ENCODE measurements at regions not wholly inside any gene's neighbourhood (a gene's known extent, or its start where the extent isn't known, plus 50 kb on each side); places are given as distances from the start of the nearest gene placed in this dataset.

DNA sequence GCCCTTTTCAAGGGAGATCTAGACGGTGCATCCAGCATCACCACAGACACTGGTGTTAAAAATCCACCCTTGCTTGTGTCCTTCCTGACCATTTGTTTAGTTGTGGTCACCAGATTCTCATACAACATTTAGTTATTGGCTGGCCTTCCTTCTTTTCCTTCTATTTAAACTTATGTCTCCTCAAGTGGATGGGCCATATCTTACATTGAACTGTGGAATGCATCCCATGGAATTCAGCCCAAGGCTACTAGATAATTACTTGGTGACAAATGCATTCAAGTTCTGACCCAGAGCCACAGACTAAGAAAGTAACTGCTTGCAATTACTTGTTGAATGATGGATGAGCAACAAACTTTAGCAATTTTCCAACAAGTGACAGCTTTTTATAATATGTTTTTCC, 198.9 kb upstream of the SSTR4 start:
- Histone ChIP-seq H3K9me3 (replicated peaks in 1 of 3) (no peaks in the 10 kb centered on the region), H3K4me1 (replicated peaks in 1 of 2) (peaks cover 19 to 21% of the 10 kb centered on the region in 2 donors), H3K4me3 (no peak overlapping the region), H3K27ac (peak overlapping the region in 2 of 5 donors; percentile 38 to 39), H3K36me3 (replicated peaks in 1 of 2) (no peaks in the 10 kb centered on the region), H3K27me3 (no peaks in the 10 kb centered on the region)
- DNase-seq = peak in 1 of 7 donors; percentile 25
- TF ChIP-seq POLR2A (IDR thresholded peaks at IDR 0.05) = no peak
- TF ChIP-seq, protein P1, sequence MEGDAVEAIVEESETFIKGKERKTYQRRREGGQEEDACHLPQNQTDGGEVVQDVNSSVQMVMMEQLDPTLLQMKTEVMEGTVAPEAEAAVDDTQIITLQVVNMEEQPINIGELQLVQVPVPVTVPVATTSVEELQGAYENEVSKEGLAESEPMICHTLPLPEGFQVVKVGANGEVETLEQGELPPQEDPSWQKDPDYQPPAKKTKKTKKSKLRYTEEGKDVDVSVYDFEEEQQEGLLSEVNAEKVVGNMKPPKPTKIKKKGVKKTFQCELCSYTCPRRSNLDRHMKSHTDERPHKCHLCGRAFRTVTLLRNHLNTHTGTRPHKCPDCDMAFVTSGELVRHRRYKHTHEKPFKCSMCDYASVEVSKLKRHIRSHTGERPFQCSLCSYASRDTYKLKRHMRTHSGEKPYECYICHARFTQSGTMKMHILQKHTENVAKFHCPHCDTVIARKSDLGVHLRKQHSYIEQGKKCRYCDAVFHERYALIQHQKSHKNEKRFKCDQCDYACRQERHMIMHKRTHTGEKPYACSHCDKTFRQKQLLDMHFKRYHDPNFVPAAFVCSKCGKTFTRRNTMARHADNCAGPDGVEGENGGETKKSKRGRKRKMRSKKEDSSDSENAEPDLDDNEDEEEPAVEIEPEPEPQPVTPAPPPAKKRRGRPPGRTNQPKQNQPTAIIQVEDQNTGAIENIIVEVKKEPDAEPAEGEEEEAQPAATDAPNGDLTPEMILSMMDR (IDR thresholded peaks at IDR 0.05) = no peak
- intact Hi-C loops (cut with DNase I) = no loop called here
- WGBS, 4 donors = 46 to 63% (median 59%) methylated on average over 1 of the region's 1 CpG

DNA sequence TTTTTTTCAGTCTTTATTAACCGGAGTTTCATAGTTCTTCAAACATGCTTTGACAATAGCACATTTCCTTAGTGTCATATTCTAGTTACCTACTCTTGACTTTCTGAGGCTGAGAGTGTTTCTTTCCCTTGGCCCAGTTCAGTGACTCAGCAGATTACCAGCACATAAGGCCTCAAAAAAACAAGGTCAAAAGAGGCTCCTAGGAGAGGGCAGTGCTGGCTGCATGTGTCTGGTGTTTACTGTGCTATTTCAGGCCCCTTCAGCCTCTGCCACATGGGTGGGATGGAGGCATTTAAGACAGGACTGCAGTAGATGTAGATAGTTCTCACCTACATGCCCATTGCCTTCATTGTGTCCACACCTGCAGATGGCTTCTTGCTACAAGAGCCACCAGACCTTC, 198.2 kb upstream of the SSTR4 start:
- intact Hi-C loops (cut with DNase I) = no loop called here
- Histone ChIP-seq H3K27ac (peak overlapping the region in 2 of 5 donors; percentile 13 to 38), H3K4me3 (no peak overlapping the region), H3K36me3 (replicated peaks in 1 of 2) (no peaks in the 10 kb centered on the region), H3K9me3 (replicated peaks in 1 of 3) (no peaks in the 10 kb centered on the region), H3K4me1 (replicated peaks in 1 of 2) (peaks cover 19 to 21% of the 10 kb centered on the region in 2 donors), H3K27me3 (no peaks in the 10 kb centered on the region)
- DNase-seq = peak in 5 of 7 donors; percentile 18 to 39 (median 29)
- 65 to 78% (median 72%) methylated on average over 1 of the region's 1 CpG for WGBS, 4 donors
- TF ChIP-seq POLR2A (IDR thresholded peaks at IDR 0.05) = no peak
- TF ChIP-seq, protein P1 (IDR thresholded peaks at IDR 0.05) = no peak

DNA sequence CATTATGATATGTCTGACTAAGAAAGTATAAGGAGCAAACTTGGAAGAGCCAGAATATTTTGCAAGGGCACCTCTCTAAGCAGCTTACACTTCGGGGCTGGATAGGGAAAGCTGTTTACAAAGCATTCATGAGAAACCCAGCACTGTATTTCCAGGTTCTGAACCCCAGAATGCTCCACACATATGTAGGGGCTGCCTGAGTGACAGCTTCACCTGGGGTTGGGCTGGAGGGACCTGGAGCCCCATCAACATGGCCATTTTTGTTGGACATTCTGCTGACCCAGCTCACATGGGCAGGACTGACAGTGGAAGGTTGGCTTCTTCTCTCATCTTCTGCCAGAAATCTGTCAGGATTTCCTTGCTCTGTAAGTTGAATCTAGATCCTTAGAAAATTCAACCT, 197.1 kb upstream of the SSTR4 start:
- Histone ChIP-seq H3K27ac (no peak overlapping the region), H3K36me3 (replicated peaks in 1 of 2) (no peaks in the 10 kb centered on the region), H3K9me3 (replicated peaks in 1 of 3) (no peaks in the 10 kb centered on the region), H3K4me3 (no peak overlapping the region), H3K27me3 (no peaks in the 10 kb centered on the region), H3K4me1 (replicated peaks in 1 of 2) (peaks cover 19 to 21% of the 10 kb centered on the region in 2 donors)
- intact Hi-C loops (cut with DNase I) = no loop called here
- TF ChIP-seq, protein P1 (IDR thresholded peaks at IDR 0.05) = no peak
- TF ChIP-seq POLR2A (IDR thresholded peaks at IDR 0.05) = no peak
- 83 to 100% (median 89%) methylated on average over 1 of the region's 1 CpG for WGBS, 4 donors
- DNase-seq = no peak

DNA sequence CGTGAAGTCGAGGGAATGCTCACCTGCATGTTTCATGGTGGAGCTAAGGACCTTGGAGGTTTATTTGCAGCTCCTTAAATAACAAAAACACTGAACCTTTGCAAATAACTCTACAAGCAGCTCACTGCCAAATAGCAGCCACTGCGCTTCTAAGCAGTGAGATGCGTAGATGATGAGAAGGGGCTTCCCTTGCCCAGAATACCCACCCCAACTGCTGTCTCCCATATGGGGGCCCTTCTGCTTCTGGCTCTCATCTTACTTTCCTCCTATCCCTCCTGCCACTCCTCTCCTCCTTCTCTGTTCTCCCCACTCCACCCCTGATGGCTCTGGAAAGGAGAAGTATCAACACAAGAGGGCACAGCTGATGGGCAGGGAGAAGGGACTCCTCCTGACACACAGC, 193.3 kb upstream of the SSTR4 start:
- TF ChIP-seq, protein P1 (IDR thresholded peaks at IDR 0.05) = no peak
- H3K9me3 ChIP-seq (replicated peaks in 1 of 3) = no peaks in the 10 kb centered on the region
- peaks cover 2 to 3% of the 10 kb centered on the region in 2 donors for H3K4me1 ChIP-seq (replicated peaks in 1 of 2)
- no peak for DNase-seq
- intact Hi-C loops (cut with DNase I) = no loop called here
- H3K27ac ChIP-seq = no peak overlapping the region
- no peaks in the 10 kb centered on the region for H3K27me3 ChIP-seq
- H3K4me3 ChIP-seq = no peak overlapping the region
- H3K36me3 ChIP-seq (replicated peaks in 1 of 2) = no peaks in the 10 kb centered on the region
- 92 to 96% (median 93%) methylated on average over 4 of the region's 4 CpGs for whole genome bisulfite sequencing, 4 donors

Measured in adrenal gland (tissue), 9 donors.